ENCODE measurements at regions not wholly inside any gene's neighbourhood (a gene's known extent, or its start where the extent isn't known, plus 50 kb on each side); places are given as distances from the start of the nearest gene placed in this dataset.

GRCh38 chr3:61340931-61341461 is 89.7 kb upstream of the FHIT start:
- no peak for TF ChIP-seq CTCF (conservative IDR thresholded peaks at IDR 0.05; ENCODE audit: low read depth, low read length)
- no peak for DNase-seq (ENCODE audit: low read depth)
- H3K4me3 ChIP-seq (ENCODE audit: low read depth, low read length) = no peak overlapping the region

GRCh38 chr3:61343543-61343942 is 92.3 kb upstream of the FHIT start:
- H3K4me3 ChIP-seq (ENCODE audit: low read depth, low read length) = no peak overlapping the region
- TF ChIP-seq CTCF (conservative IDR thresholded peaks at IDR 0.05; ENCODE audit: low read depth, low read length) = no peak

GRCh38 chr3:61345020-61345419 is 93.8 kb upstream of the FHIT start:
- no peak for DNase-seq (ENCODE audit: low read depth)
- H3K4me3 ChIP-seq (ENCODE audit: low read depth, low read length) = no peak overlapping the region
- no peak for TF ChIP-seq CTCF (conservative IDR thresholded peaks at IDR 0.05; ENCODE audit: low read depth, low read length)

More at GRCh38 chr3:61343543-61343942, 92.3 kb upstream of the FHIT start:
- DNase-seq (ENCODE audit: low read depth) = no peak

- no peak for TF ChIP-seq CTCF (conservative IDR thresholded peaks at IDR 0.05; ENCODE audit: low read depth, low read length)
- no peak overlapping the region for H3K4me3 ChIP-seq (ENCODE audit: low read depth, low read length)
- no peak for DNase-seq (ENCODE audit: low read depth)
These were observed 96.7 kb upstream of the FHIT start for GRCh38 chr3:61347981-61348380.

- TF ChIP-seq CTCF (conservative IDR thresholded peaks at IDR 0.05; ENCODE audit: low read depth, low read length) = no peak
- DNase-seq (ENCODE audit: low read depth) = no peak
- H3K4me3 ChIP-seq (ENCODE audit: low read depth, low read length) = no peak overlapping the region
These were observed 98.5 kb upstream of the FHIT start for GRCh38 chr3:61349717-61350116.

DNA sequence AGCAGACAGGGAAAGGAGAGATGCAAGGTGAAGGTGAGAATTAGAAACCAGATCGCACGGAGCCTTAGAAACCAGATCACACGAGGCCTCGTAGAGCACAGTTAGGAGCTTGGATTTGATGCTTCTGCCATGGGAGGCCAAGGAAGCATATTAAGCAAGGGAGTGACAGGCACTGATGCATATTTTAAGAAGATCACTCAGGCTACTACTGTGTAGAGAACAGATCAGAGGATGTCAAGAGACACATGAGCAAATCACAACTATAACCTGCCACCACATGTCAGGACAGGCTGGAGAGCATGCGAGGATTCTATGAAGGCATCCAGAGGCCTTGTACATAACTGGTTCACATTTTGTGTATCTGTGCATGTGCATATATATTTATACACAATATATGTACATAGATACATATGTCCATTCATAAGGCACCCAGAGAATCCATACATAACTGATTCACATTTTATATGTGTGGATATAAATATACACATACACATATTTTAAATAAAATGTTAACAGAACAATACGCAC is 99.6 kb upstream of the FHIT start:
- TF ChIP-seq CTCF (conservative IDR thresholded peaks at IDR 0.05; ENCODE audit: low read depth, low read length) = no peak
- no peak overlapping the region for H3K4me3 ChIP-seq (ENCODE audit: low read depth, low read length)
- DNase-seq (ENCODE audit: low read depth) = no peak

DNA sequence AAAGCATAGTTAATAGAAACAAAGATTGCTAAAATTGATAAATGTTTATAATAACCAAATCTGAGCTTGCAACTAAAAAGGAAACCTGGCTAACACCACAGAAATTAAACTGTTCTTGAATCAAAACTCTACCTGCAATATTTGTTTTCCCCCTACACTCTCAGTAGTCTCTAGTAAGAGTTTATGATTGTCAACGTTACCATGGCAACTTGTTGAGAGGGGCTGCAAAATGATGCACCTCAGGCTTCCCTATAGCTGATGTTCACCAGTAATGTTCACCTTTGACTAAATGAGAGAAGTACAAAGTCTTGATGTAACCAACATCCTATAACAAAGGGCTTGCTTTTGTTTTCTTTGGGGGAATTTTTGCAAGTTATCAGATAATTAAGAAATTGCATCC is 101.1 kb upstream of the FHIT start:
- no peak overlapping the region for H3K4me3 ChIP-seq (ENCODE audit: low read depth, low read length)
- no peak for DNase-seq (ENCODE audit: low read depth)
- TF ChIP-seq CTCF (conservative IDR thresholded peaks at IDR 0.05; ENCODE audit: low read depth, low read length) = no peak
